Transverse colon (tissue), 3 donors: ENCODE measurements at regions not wholly inside any gene's neighbourhood (a gene's known extent, or its start where the extent isn't known, plus 50 kb on each side); places are given as distances from the start of the nearest gene placed in this dataset.

Experiments used
- EP300 ChIP-seq: sonication (generic); formaldehyde crosslinking; IDR thresholded peaks from one replicate; pipeline ENCODE4 v1.6.1; 2017; ENCODE audit warnings: antibody characterized with exemption, low read depth
- TF ChIP-seq, protein P1 (sequence below), 5 experiments: fragments of 200-600 bp in 3 of 5; fragments of 450-650 bp in 2 of 5; sonication (generic) in 3 of 5; IDR thresholded peaks; 1 replicate in 2 of 5; 2 replicates in 3 of 5; pipeline ENCODE4 v1.5.1; 2016 to 2017; ENCODE audit warnings: antibody characterized with exemption in 5 of 5, inconsistent platforms in 3 of 5, mild to moderate bottlenecking in 2 of 5, moderate library complexity in 1 of 5

DNA sequence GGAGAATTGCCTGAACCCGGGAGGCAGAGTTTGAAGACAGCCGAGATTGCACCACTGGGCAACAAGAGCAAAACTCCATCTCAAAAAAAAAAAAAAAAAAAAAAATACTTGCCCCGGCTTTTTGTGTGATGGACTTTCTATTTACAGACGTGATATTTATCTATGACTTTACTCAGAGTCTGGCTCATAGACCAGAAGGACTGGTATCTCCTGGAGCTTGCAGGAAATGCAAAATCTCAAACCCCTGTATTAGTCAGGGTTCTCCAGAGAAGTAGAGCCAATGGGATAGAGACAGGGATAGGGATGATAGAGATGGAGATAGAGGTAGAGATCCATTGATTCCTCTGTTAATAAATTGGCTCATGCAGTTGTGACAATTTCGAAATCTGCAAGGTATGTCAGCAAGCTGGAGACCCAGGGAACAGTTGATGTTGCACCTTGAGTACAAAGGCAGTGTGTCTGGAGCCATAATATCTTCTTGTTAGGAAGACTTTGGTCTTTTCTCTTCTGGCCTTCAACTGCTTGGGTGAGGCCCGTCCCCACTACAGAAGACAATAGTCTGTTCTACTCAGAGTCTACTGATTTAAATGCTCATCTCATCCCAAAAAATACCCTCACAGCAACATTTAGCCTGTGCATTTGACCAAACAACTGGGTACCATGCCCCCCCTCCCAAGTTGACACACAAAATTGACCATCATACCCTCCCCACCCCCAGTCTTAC lies 195.4 kb upstream of the MSX2 start:
- TF ChIP-seq, protein P1, sequence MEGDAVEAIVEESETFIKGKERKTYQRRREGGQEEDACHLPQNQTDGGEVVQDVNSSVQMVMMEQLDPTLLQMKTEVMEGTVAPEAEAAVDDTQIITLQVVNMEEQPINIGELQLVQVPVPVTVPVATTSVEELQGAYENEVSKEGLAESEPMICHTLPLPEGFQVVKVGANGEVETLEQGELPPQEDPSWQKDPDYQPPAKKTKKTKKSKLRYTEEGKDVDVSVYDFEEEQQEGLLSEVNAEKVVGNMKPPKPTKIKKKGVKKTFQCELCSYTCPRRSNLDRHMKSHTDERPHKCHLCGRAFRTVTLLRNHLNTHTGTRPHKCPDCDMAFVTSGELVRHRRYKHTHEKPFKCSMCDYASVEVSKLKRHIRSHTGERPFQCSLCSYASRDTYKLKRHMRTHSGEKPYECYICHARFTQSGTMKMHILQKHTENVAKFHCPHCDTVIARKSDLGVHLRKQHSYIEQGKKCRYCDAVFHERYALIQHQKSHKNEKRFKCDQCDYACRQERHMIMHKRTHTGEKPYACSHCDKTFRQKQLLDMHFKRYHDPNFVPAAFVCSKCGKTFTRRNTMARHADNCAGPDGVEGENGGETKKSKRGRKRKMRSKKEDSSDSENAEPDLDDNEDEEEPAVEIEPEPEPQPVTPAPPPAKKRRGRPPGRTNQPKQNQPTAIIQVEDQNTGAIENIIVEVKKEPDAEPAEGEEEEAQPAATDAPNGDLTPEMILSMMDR (IDR thresholded peaks at IDR 0.05): no peak
- TF ChIP-seq EP300: no peak
